ENCODE measurements at regions not wholly inside any gene's neighbourhood (a gene's known extent, or its start where the extent isn't known, plus 50 kb on each side); places are given as distances from the start of the nearest gene placed in this dataset.

DNA sequence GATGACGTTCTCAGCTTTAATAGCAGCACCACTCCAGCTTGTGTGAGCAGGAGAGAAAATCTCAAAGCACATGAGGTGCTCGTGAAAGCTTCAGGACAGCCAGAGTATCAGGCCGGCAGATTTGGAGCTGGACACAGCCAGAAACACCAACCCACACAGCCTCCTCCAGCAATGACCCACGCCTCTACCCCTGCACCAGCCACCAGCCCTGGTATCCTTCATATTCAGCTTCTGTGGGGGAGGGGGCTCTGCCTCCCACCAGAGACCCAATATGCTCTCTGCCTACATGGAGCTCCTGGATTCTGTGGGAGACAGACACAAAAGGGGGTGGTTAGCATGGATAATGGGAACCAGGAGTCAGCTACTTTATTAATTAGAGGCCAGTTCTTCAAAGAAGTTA lies 133.6 kb upstream of the FMN2 start:
- no peak overlapping the region for H3K4me3 Mint-ChIP-seq (ENCODE audit: unreplicated experiment)
- no peak overlapping the region for H3K27ac Mint-ChIP-seq (ENCODE audit: unreplicated experiment)
- no peak for DNase-seq
- H3K36me3 Mint-ChIP-seq (ENCODE audit: unreplicated experiment): peaks cover 6% of the 10 kb centered on the region
- TF ChIP-seq, protein P1, sequence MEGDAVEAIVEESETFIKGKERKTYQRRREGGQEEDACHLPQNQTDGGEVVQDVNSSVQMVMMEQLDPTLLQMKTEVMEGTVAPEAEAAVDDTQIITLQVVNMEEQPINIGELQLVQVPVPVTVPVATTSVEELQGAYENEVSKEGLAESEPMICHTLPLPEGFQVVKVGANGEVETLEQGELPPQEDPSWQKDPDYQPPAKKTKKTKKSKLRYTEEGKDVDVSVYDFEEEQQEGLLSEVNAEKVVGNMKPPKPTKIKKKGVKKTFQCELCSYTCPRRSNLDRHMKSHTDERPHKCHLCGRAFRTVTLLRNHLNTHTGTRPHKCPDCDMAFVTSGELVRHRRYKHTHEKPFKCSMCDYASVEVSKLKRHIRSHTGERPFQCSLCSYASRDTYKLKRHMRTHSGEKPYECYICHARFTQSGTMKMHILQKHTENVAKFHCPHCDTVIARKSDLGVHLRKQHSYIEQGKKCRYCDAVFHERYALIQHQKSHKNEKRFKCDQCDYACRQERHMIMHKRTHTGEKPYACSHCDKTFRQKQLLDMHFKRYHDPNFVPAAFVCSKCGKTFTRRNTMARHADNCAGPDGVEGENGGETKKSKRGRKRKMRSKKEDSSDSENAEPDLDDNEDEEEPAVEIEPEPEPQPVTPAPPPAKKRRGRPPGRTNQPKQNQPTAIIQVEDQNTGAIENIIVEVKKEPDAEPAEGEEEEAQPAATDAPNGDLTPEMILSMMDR (IDR thresholded peaks at IDR 0.05; ENCODE audit: partially characterized antibody, unreplicated experiment): no peak
- H3K27me3 Mint-ChIP-seq (ENCODE audit: unreplicated experiment): no peaks in the 10 kb centered on the region
- no peaks in the 10 kb centered on the region for H3K4me1 Mint-ChIP-seq (ENCODE audit: low read depth, unreplicated experiment)
- no peaks in the 10 kb centered on the region for H3K9me3 Mint-ChIP-seq (ENCODE audit: unreplicated experiment)

DNA sequence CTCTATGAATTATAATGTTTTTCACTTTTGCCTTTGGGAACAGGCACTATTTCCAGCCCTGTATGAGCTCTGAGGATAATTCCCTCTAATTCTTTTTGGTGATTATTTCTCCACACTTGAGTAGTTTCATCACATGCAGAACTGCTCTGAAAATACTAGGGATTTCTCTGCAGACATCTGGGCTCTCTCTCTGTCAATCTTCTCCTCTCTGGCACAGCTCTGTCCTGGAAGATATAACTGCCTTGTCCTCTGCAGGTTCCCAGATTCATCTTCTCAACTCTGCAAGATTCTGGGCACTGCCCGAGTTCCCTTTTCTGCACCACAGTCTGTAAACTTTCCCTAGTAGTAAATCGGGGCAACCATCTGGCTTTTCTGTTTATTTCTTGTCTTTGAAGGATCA lies 131.3 kb upstream of the FMN2 start:
- Mint-ChIP-seq H3K4me3 (ENCODE audit: unreplicated experiment) (no peak overlapping the region), H3K36me3 (ENCODE audit: unreplicated experiment) (peaks cover 6% of the 10 kb centered on the region), H3K27me3 (ENCODE audit: unreplicated experiment) (no peaks in the 10 kb centered on the region), H3K4me1 (ENCODE audit: low read depth, unreplicated experiment) (peaks cover 3% of the 10 kb centered on the region), H3K9me3 (ENCODE audit: unreplicated experiment) (no peaks in the 10 kb centered on the region), H3K27ac (ENCODE audit: unreplicated experiment) (no peak overlapping the region)
- TF ChIP-seq, protein P1 (IDR thresholded peaks at IDR 0.05; ENCODE audit: partially characterized antibody, unreplicated experiment): no peak
- no peak for DNase-seq

DNA sequence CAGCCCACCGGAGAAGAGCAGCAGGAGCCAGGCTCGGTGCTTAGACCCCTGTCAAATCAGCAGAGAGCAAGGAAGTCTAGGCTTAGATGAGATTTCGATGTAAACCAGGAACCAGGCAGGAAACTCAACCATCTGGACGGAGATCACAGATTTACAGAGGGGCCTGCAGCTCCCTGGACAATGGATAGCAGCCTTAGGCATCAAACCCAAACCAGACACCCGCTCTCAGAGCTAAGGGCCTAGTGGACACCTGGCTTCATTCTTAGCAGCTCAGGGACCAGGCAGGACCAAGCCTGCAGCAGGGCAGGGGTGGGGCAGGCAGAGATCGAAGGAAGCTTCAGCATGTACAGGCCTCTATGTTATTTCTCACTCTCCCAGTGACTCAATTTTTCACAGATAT lies 127.8 kb upstream of the FMN2 start:
- no peak overlapping the region for H3K4me3 Mint-ChIP-seq (ENCODE audit: unreplicated experiment)
- TF ChIP-seq, protein P1 (IDR thresholded peaks at IDR 0.05; ENCODE audit: partially characterized antibody, unreplicated experiment): no peak
- H3K4me1 Mint-ChIP-seq (ENCODE audit: low read depth, unreplicated experiment): peaks cover 3% of the 10 kb centered on the region
- no peak overlapping the region for H3K27ac Mint-ChIP-seq (ENCODE audit: unreplicated experiment)
- no peaks in the 10 kb centered on the region for H3K9me3 Mint-ChIP-seq (ENCODE audit: unreplicated experiment)
- no peaks in the 10 kb centered on the region for H3K27me3 Mint-ChIP-seq (ENCODE audit: unreplicated experiment)
- no peak for DNase-seq
- H3K36me3 Mint-ChIP-seq (ENCODE audit: unreplicated experiment): peaks cover 10% of the 10 kb centered on the region

DNA sequence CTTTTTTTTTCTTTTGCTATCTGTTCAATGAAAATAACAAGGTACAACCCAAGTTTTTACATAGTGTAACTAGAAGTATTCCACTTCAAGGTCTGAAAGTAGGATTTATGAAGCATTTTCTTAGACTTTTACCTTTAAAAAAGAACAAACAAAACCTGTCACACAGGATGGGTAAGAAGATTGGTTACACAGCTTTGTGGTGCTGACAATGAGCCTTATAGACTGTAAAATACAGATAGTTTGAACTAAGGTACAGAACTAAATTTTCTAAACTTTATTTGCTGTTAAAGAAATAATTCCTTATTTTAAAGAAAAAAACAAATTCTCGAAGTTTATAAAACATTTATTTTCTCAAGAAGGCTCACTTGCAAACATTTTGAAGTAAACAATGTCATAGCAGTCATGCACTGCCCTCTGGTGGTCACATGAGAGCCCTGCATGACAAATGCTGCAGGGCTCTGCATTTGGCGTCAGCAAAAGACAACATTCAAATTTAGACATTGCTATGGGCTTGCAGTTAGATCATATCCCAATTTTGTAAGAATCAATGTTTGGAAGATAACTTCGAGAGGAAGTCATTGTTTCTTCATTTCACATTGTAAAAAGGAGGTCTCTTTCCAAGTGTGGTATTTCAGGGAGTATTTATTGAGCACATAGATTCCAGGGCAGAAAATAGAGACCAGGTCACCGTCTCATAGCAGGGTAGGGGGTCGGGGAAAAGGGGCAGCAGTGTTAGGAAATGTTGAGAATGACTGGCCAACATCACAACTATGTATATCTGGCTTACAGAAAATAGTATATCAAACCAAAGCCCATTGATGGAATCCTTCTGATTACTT lies 115.3 kb upstream of the FMN2 start:
- H3K27ac Mint-ChIP-seq (ENCODE audit: unreplicated experiment): no peak overlapping the region
- peak; percentile 71 for DNase-seq
- H3K36me3 Mint-ChIP-seq (ENCODE audit: unreplicated experiment): peaks cover 23% of the 10 kb centered on the region
- TF ChIP-seq, protein P1 (IDR thresholded peaks at IDR 0.05; ENCODE audit: partially characterized antibody, unreplicated experiment): peak; percentile 96
- peaks cover 9% of the 10 kb centered on the region for H3K9me3 Mint-ChIP-seq (ENCODE audit: unreplicated experiment)
- H3K4me3 Mint-ChIP-seq (ENCODE audit: unreplicated experiment): no peak overlapping the region
- H3K27me3 Mint-ChIP-seq (ENCODE audit: unreplicated experiment): peaks cover 2% of the 10 kb centered on the region
- no peaks in the 10 kb centered on the region for H3K4me1 Mint-ChIP-seq (ENCODE audit: low read depth, unreplicated experiment)

DNA sequence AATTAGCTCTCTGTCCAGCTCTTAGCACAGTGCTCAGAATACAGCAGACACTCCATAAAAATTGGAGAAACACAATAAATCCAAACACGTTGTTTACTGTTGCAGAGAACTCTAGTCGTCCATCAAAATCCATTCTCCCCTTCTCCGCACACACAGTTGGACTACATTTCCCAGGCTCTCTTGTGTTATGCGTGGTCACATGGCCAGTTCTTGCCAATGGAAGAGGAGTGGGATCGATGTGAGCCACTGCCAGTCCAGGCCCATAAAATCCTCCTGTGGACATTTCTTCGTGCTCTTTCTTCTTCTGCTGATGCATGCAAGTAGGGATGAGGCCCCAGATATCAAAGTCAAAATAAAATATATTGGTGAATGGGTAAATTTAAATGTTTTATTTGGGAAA lies 114.3 kb upstream of the FMN2 start:
- no peak for DNase-seq
- TF ChIP-seq, protein P1 (IDR thresholded peaks at IDR 0.05; ENCODE audit: partially characterized antibody, unreplicated experiment): no peak
- Mint-ChIP-seq H3K27ac (ENCODE audit: unreplicated experiment) (no peak overlapping the region), H3K4me3 (ENCODE audit: unreplicated experiment) (no peak overlapping the region), H3K4me1 (ENCODE audit: low read depth, unreplicated experiment) (no peaks in the 10 kb centered on the region), H3K36me3 (ENCODE audit: unreplicated experiment) (peaks cover 31% of the 10 kb centered on the region), H3K9me3 (ENCODE audit: unreplicated experiment) (peaks cover 9% of the 10 kb centered on the region), H3K27me3 (ENCODE audit: unreplicated experiment) (peaks cover 2% of the 10 kb centered on the region)

All from glutamatergic neuron (in vitro differentiated cells).